Activated naive CD4-positive, alpha-beta T cell treated with anti-CD3 and anti-CD28 coated beads for 36 hours (primary cell): ENCODE measurements at regions not wholly inside any gene's neighbourhood (a gene's known extent, or its start where the extent isn't known, plus 50 kb on each side); places are given as distances from the start of the nearest gene placed in this dataset.

Experiments used
- CTCF ChIA-PET: fragments of 350-600 bp; sonication (Branson Sonifier 250); formaldehyde crosslinking; loops from one replicate; lab custom pipeline; 2021; ENCODE audit warnings: antibody characterized with exemption; lab: Charles Lee
- DNase-seq: peaks from one replicate; pipeline ENCODE4 v3.0.0-alpha.2; 2020
- H3K27ac Mint-ChIP-seq: one replicate; pipeline ENCODE4 v1.8.0; 2021; ENCODE audit warnings: mild to moderate bottlenecking, mixed read lengths
- H3K27me3 Mint-ChIP-seq: one replicate; pipeline ENCODE4 v1.8.0; 2021; ENCODE audit warnings: low read depth, mixed read lengths
- H3K36me3 Mint-ChIP-seq: one replicate; pipeline ENCODE4 v1.8.0; 2021; ENCODE audit warnings: low read depth, mixed read lengths
- H3K4me1 Mint-ChIP-seq: one replicate; pipeline ENCODE4 v1.8.0; 2021; ENCODE audit warnings: low read depth, mixed read lengths
- H3K4me3 Mint-ChIP-seq: one replicate; pipeline ENCODE4 v1.8.0; 2021; ENCODE audit warnings: mild to moderate bottlenecking, moderate library complexity, mixed read lengths
- H3K9me3 Mint-ChIP-seq: one replicate; pipeline ENCODE4 v1.8.0; 2021; ENCODE audit warnings: mixed read lengths
- intact Hi-C: fragments of 100-400 bp; cut with micrococcal nuclease; formaldehyde crosslinking; loops from one replicate; pipeline ENCODE4 v1.15.1; 2023

GRCh38 chr16:72482695-72483094, 310.7 kb upstream of the PMFBP1 start:
- no peaks in the 10 kb centered on the region for H3K27me3 Mint-ChIP-seq
- H3K4me1 Mint-ChIP-seq = peaks cover 26% of the 10 kb centered on the region
- H3K36me3 Mint-ChIP-seq = no peaks in the 10 kb centered on the region
- CTCF ChIA-PET = interaction anchor here (0.6 kb wide), 1 partner anchor 16 kb away, joined by 3 read pairs; no protein-coding TSS in a partner anchor
- intact Hi-C loops = no loop called here
- H3K9me3 Mint-ChIP-seq = peaks cover 3% of the 10 kb centered on the region
- H3K27ac Mint-ChIP-seq = no peak overlapping the region
- no peak overlapping the region for H3K4me3 Mint-ChIP-seq
- DNase-seq = no peak

- intact Hi-C loops = no loop called here
- Mint-ChIP-seq H3K9me3 (no peaks in the 10 kb centered on the region), H3K4me3 (no peak overlapping the region), H3K36me3 (no peaks in the 10 kb centered on the region), H3K27me3 (no peaks in the 10 kb centered on the region), H3K27ac (no peak overlapping the region), H3K4me1 (peaks cover 26% of the 10 kb centered on the region)
- CTCF ChIA-PET = no interaction called here
- no peak for DNase-seq
Observed at GRCh38 chr16:72481419-72481818, 309.5 kb upstream of the PMFBP1 start.

- DNase-seq = no peak
- CTCF ChIA-PET = no interaction called here
- Mint-ChIP-seq H3K4me3 (no peak overlapping the region), H3K4me1 (peaks cover 26% of the 10 kb centered on the region), H3K36me3 (no peaks in the 10 kb centered on the region), H3K9me3 (no peaks in the 10 kb centered on the region), H3K27ac (no peak overlapping the region), H3K27me3 (no peaks in the 10 kb centered on the region)
- intact Hi-C loops = no loop called here
Observed at GRCh38 chr16:72480911-72481310, 309.0 kb upstream of the PMFBP1 start.

- H3K27ac Mint-ChIP-seq = no peak overlapping the region
- CTCF ChIA-PET = no interaction called here
- H3K4me1 Mint-ChIP-seq = peaks cover 16% of the 10 kb centered on the region
- H3K9me3 Mint-ChIP-seq = no peaks in the 10 kb centered on the region
- H3K4me3 Mint-ChIP-seq = no peak overlapping the region
- no peaks in the 10 kb centered on the region for H3K27me3 Mint-ChIP-seq
- H3K36me3 Mint-ChIP-seq = no peaks in the 10 kb centered on the region
- intact Hi-C loops = no loop called here
- no peak for DNase-seq
Observed at GRCh38 chr16:72475688-72476087, 303.7 kb upstream of the PMFBP1 start.

- Mint-ChIP-seq H3K27me3 (no peaks in the 10 kb centered on the region), H3K4me1 (peaks cover 14% of the 10 kb centered on the region), H3K4me3 (no peak overlapping the region), H3K36me3 (no peaks in the 10 kb centered on the region), H3K27ac (no peak overlapping the region), H3K9me3 (no peaks in the 10 kb centered on the region)
- CTCF ChIA-PET = interaction anchor here (0.6 to 1.0 kb wide), 2 partner anchors 10 to 19 kb away, joined by 3 read pairs; no protein-coding TSS in a partner anchor
- intact Hi-C loops = loop anchor here (1.0 to 5.0 kb wide), 3 partner anchors 191 to 466 kb away; partner anchors contain the start of gene DHODH
- DNase-seq = peak; percentile 10
Observed at GRCh38 chr16:72474501-72475123, 302.7 kb upstream of the PMFBP1 start.

GRCh38 chr16:72473631-72474030, 301.7 kb upstream of the PMFBP1 start:
- no peaks in the 10 kb centered on the region for H3K36me3 Mint-ChIP-seq
- H3K9me3 Mint-ChIP-seq = no peaks in the 10 kb centered on the region
- DNase-seq = no peak
- no peaks in the 10 kb centered on the region for H3K27me3 Mint-ChIP-seq
- intact Hi-C loops = loop anchor here (1.0 to 5.0 kb wide), 3 partner anchors 192 to 465 kb away; partner anchors contain the start of gene DHODH
- peaks cover 14% of the 10 kb centered on the region for H3K4me1 Mint-ChIP-seq
- no peak overlapping the region for H3K27ac Mint-ChIP-seq
- no peak overlapping the region for H3K4me3 Mint-ChIP-seq
- CTCF ChIA-PET = interaction anchor here (1.0 to 1.1 kb wide), 2 partner anchors 9 to 349 kb away, joined by 3 to 4 read pairs; no protein-coding TSS in a partner anchor

- no peak overlapping the region for H3K4me3 Mint-ChIP-seq
- H3K4me1 Mint-ChIP-seq = peaks cover 14% of the 10 kb centered on the region
- H3K27ac Mint-ChIP-seq = no peak overlapping the region
- no peaks in the 10 kb centered on the region for H3K27me3 Mint-ChIP-seq
- H3K36me3 Mint-ChIP-seq = no peaks in the 10 kb centered on the region
- DNase-seq = no peak
- CTCF ChIA-PET = no interaction called here
- no peaks in the 10 kb centered on the region for H3K9me3 Mint-ChIP-seq
- intact Hi-C loops = loop anchor here (5.0 kb wide), 1 partner anchor 316 kb away; no protein-coding TSS in a partner anchor
Observed at GRCh38 chr16:72471317-72471924, 299.5 kb upstream of the PMFBP1 start.

GRCh38 chr16:72470541-72470940, 298.6 kb upstream of the PMFBP1 start:
- no peaks in the 10 kb centered on the region for H3K9me3 Mint-ChIP-seq
- intact Hi-C loops = loop anchor here (5.0 kb wide), 1 partner anchor 317 kb away; no protein-coding TSS in a partner anchor
- DNase-seq = no peak
- CTCF ChIA-PET = interaction anchor here (0.6 kb wide), 1 partner anchor 16 kb away, joined by 3 read pairs; no protein-coding TSS in a partner anchor
- H3K27me3 Mint-ChIP-seq = no peaks in the 10 kb centered on the region
- no peaks in the 10 kb centered on the region for H3K36me3 Mint-ChIP-seq
- H3K4me3 Mint-ChIP-seq = no peak overlapping the region
- H3K4me1 Mint-ChIP-seq = peaks cover 11% of the 10 kb centered on the region
- peak overlapping the region; percentile 28 for H3K27ac Mint-ChIP-seq

- Mint-ChIP-seq H3K27ac (no peak overlapping the region), H3K36me3 (no peaks in the 10 kb centered on the region), H3K9me3 (no peaks in the 10 kb centered on the region), H3K4me3 (no peak overlapping the region), H3K4me1 (peaks cover 8% of the 10 kb centered on the region), H3K27me3 (no peaks in the 10 kb centered on the region)
- no peak for DNase-seq
- CTCF ChIA-PET = interaction anchor here (0.6 kb wide), 1 partner anchor 16 kb away, joined by 3 read pairs; no protein-coding TSS in a partner anchor
- intact Hi-C loops = loop anchor here (5.0 kb wide), 1 partner anchor 317 kb away; no protein-coding TSS in a partner anchor
Observed at GRCh38 chr16:72469932-72470331, 298.0 kb upstream of the PMFBP1 start.

GRCh38 chr16:72468582-72468981, 296.6 kb upstream of the PMFBP1 start:
- H3K4me1 Mint-ChIP-seq = no peaks in the 10 kb centered on the region
- CTCF ChIA-PET = no interaction called here
- intact Hi-C loops = no loop called here
- no peaks in the 10 kb centered on the region for H3K27me3 Mint-ChIP-seq
- no peak overlapping the region for H3K4me3 Mint-ChIP-seq
- no peak overlapping the region for H3K27ac Mint-ChIP-seq
- no peak for DNase-seq
- H3K36me3 Mint-ChIP-seq = no peaks in the 10 kb centered on the region
- H3K9me3 Mint-ChIP-seq = peaks cover 2% of the 10 kb centered on the region

GRCh38 chr16:72467157-72467759, 295.3 kb upstream of the PMFBP1 start:
- Mint-ChIP-seq H3K4me1 (no peaks in the 10 kb centered on the region), H3K4me3 (no peak overlapping the region), H3K9me3 (peaks cover 2% of the 10 kb centered on the region), H3K27ac (no peak overlapping the region), H3K27me3 (no peaks in the 10 kb centered on the region), H3K36me3 (no peaks in the 10 kb centered on the region)
- no peak for DNase-seq
- CTCF ChIA-PET = interaction anchor here (0.6 to 2.0 kb wide), 7 partner anchors 76 to 389 kb away, joined by 3 to 19 read pairs (median 3); no protein-coding TSS in a partner anchor
- intact Hi-C loops = loop anchor here (1.0 kb wide), 3 partner anchors 67 to 342 kb away; no protein-coding TSS in a partner anchor
